Fibroblast of the aortic adventitia (primary cell): ENCODE measurements at regions not wholly inside any gene's neighbourhood (a gene's known extent, or its start where the extent isn't known, plus 50 kb on each side); places are given as distances from the start of the nearest gene placed in this dataset.

ENCODE experiments used
- DNase-seq: peaks from one replicate; pipeline ENCODE4 v3.0.0-alpha.2; 2010; ENCODE audit warnings: low read depth
- H3K4me3 ChIP-seq: 2 replicates; pipeline ENCODE4 v1.5.1; 2011; ENCODE audit warnings: low read depth, mild to moderate bottlenecking, control low read depth, low read length, moderate library complexity
- TF ChIP-seq, protein P1 (sequence below): IDR thresholded peaks from 2 replicates; pipeline ENCODE4 v1.5.1; 2011; ENCODE audit warnings: mild to moderate bottlenecking, low read length, control low read depth, inconsistent platforms; ENCODE audit not compliant: insufficient read depth

DNA sequence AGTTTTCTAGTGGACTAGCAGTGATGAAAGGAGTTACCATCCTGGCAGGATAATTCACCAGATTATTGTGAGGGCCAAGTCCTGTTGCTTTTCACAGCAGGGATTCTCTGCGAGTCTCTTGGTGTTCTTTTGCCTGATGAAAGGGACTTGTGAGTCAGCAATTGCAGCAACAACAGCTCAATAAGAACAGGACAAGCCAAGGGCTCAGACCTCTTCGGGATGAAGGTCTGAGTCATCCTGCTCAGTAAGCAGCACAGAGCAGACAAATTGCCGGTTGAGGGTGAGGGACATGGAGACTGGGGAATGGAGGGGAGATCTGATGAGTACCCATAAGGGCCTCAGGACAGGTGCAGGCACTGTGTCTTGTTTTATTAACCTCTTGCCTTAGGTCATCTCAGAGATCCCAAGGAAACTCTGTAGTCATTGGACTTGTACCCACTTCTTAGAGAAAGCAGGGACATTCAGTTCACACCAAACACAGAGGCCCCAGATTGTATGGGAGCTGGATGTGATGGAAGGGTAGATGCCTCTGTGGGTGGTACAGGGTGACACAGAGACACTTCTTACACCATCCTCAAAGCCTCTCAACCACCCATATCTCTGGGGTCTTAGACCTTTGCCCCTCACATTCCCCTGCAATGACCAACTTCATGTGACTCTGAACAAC lies 173.8 kb upstream of the TLE3 start:
- H3K4me3 ChIP-seq, result no peak overlapping the region
- peak; percentile 95 for DNase-seq
- TF ChIP-seq, protein P1, sequence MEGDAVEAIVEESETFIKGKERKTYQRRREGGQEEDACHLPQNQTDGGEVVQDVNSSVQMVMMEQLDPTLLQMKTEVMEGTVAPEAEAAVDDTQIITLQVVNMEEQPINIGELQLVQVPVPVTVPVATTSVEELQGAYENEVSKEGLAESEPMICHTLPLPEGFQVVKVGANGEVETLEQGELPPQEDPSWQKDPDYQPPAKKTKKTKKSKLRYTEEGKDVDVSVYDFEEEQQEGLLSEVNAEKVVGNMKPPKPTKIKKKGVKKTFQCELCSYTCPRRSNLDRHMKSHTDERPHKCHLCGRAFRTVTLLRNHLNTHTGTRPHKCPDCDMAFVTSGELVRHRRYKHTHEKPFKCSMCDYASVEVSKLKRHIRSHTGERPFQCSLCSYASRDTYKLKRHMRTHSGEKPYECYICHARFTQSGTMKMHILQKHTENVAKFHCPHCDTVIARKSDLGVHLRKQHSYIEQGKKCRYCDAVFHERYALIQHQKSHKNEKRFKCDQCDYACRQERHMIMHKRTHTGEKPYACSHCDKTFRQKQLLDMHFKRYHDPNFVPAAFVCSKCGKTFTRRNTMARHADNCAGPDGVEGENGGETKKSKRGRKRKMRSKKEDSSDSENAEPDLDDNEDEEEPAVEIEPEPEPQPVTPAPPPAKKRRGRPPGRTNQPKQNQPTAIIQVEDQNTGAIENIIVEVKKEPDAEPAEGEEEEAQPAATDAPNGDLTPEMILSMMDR, result no peak

DNA sequence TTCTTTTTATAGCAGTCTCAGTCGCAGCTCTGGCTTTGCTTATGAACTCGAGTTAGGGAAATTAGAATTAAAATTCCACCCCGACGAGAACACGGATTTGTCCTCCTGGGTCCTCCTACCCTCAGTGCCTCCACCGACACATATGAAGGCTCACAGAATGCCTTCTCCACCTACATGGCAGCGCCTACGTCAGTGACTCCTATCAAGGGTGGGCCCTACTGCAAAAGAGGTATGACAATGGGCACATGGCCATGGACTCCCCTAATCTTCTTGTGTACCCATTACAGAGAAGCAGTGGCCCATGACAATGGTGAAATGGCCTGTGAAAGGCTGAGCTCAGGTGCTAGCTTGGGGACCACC lies 173.0 kb upstream of the TLE3 start:
- DNase-seq, result no peak
- TF ChIP-seq, protein P1, result no peak
- H3K4me3 ChIP-seq, result no peak overlapping the region

GRCh38 chr15:70269991-70270751 lies 172.5 kb upstream of the TLE3 start:
- DNase-seq, result no peak
- TF ChIP-seq, protein P1, result no peak
- H3K4me3 ChIP-seq, result no peak overlapping the region

DNA sequence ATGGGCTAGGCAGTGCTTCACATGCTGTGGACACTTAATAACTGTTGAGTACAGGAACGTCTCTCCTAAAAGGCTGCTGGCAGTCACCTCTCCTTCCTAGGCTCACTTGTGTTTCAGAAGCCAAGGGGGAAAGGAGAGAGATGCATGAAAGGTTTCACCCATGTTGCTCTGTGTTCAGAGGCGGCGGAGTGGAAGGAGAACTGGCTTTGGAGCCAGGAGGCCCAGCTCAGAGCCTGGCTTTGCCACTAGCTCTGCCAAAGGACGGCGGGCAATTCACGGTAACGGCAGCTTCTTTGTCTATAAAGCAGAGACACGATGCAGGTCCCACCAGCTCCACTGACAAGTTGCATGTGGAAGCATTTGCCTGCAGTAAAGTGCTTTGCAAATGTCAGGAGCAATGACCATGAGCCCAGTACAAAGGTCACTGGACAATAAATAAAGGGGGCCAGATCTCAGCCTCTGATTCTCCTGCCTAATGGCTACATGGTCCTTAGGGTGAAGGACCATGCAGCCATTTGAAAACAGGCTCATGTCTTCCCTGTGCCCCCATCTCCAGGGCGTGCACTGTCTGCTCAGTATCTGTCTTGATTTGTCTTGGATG lies 171.7 kb upstream of the TLE3 start:
- TF ChIP-seq, protein P1, result no peak
- no peak for DNase-seq
- H3K4me3 ChIP-seq, result no peak overlapping the region

DNA sequence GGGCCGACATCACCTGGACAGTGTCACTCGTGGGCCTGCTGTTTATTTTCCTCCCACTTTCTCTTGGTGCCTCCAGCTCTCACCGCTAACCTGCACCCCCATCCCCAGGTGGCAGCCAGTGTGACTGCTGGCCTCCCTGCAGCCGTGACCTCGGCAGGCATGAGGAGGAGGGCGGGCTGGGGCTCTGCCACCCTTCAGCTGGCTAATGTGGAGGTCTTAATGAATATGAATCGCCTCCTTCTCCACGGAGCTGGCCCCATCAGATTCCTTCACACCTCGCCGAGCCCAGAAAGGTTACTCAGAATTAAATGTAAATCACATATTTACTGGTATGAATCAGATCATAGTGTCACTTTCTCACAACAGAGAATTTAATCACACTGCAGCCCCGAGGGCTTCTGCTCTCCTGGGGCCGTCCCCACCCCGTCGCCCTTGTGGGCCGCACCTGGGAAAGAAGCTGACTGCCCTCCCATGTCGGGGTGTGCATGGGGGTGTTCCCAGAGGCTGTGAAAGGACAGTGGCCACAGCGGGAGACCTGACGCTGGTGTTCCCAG lies 171.1 kb upstream of the TLE3 start:
- no peak for DNase-seq
- TF ChIP-seq, protein P1, result no peak

DNA sequence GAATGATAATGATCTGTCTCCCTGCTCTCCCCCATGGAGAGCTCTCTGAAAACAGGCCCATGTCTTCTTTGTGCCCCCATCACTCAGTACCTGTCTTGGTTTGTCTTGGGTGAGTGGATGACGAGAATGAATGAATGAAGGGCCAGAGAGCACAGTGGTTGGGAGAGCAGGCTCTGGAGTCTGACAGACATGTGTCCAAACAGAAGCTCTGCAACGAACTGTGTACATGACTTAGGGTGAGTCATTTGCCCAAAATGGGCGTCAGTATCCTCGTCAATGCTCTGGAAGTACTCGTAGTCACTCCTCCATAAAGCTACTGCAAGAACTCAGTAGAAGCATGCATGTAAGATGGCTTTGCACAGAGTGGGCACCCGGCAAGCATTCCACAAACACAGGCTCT lies 170.2 kb upstream of the TLE3 start:
- no peak for DNase-seq
- no peak overlapping the region for H3K4me3 ChIP-seq
- TF ChIP-seq, protein P1, result no peak

More for the DNA sequence above, 171.1 kb upstream of the TLE3 start:
- H3K4me3 ChIP-seq, result no peak overlapping the region
